ENCODE measurements at regions not wholly inside any gene's neighbourhood (a gene's known extent, or its start where the extent isn't known, plus 50 kb on each side); places are given as distances from the start of the nearest gene placed in this dataset.
"Not testable (repeated sequence)": the region's sequence is repeated elsewhere in the genome, so short reads cannot be mapped to it uniquely, and the experiment has no call there.

DNA sequence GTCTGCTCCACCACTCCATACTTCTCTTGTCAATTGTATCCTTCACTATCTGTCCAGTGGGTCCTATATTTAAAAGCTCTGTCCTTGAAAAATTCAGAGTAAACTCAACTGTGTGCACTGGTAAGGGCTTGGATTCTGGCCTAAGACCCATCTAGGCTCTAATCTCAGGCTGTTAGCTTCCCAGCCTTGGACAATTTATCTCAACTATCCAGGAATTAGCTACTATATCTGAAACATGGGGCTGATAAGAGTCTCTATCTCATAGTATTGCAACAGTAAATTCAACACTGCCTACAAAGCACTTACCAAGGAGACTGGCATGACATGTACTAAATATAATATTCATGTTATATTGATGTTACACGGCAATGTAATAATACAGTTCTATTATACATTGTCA, 303.4 kb downstream of the XPNPEP1 start:
- Histone ChIP-seq H3K4me3 (replicated peaks; ENCODE audit: low read depth, low read length) (no peak overlapping the region), H3K36me3 (ENCODE audit: control insufficient read depth, insufficient read depth, low read length) (no peaks in the 10 kb centered on the region), H3K27me3 (replicated peaks; ENCODE audit: control insufficient read depth, insufficient read depth, low read length) (no peaks in the 10 kb centered on the region)
- no peak for TF ChIP-seq CTCF (IDR thresholded peaks at IDR 0.05; ENCODE audit: insufficient read depth, low read length, poor library complexity, severe bottlenecking)
- no peak for DNase-seq (ENCODE audit: extremely low read depth, insufficient read length)

DNA sequence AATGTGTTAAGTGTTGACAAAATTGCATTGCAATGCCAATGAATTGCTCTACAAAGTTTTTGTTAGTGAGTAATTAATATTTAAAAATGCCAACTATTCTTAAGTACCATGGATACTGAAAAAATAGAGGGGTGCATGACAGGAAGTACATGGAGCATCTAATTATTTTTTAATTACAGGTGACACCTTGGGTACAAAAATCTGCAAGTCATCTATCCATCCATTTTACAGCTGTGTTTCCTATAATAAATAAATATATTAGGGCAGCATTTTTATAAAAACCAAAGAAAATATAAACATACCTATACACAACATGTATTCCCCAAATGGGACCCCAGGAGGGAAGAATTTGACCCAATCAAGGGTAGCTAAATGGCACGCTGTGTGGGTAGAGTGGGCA, 304.6 kb downstream of the XPNPEP1 start:
- no peaks in the 10 kb centered on the region for H3K36me3 ChIP-seq (ENCODE audit: control insufficient read depth, insufficient read depth, low read length)
- no peak overlapping the region for H3K4me3 ChIP-seq (replicated peaks; ENCODE audit: low read depth, low read length)
- no peak for TF ChIP-seq CTCF (IDR thresholded peaks at IDR 0.05; ENCODE audit: insufficient read depth, low read length, poor library complexity, severe bottlenecking)
- no peak for DNase-seq (ENCODE audit: extremely low read depth, insufficient read length)
- H3K27me3 ChIP-seq (replicated peaks; ENCODE audit: control insufficient read depth, insufficient read depth, low read length) = no peaks in the 10 kb centered on the region

DNA sequence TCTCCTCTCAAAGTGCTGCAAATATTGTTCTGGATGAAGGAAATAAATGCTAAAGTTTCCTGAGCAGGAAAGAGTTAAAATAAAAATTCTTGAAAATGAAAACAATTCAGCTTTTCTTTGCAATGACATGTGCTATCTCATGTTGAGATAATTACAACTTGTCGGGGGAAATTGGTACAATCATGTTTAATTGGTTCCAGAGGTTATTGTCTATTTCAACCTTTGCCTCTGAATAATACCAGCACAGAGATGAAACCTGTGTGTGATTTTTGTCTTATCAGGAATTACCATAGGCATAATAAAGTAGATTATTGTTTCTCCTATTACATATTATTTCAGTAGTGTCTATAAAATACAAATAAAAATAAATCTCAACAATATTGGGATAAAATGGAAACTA, 305.0 kb downstream of the XPNPEP1 start:
- no peak overlapping the region for H3K4me3 ChIP-seq (replicated peaks; ENCODE audit: low read depth, low read length)
- H3K36me3 ChIP-seq (ENCODE audit: control insufficient read depth, insufficient read depth, low read length) = no peaks in the 10 kb centered on the region
- no peaks in the 10 kb centered on the region for H3K27me3 ChIP-seq (replicated peaks; ENCODE audit: control insufficient read depth, insufficient read depth, low read length)
- DNase-seq (ENCODE audit: extremely low read depth, insufficient read length) = no peak
- no peak for TF ChIP-seq CTCF (IDR thresholded peaks at IDR 0.05; ENCODE audit: insufficient read depth, low read length, poor library complexity, severe bottlenecking)

- no peak for DNase-seq (ENCODE audit: extremely low read depth, insufficient read length)
- Histone ChIP-seq H3K36me3 (ENCODE audit: control insufficient read depth, insufficient read depth, low read length) (no peaks in the 10 kb centered on the region), H3K27me3 (replicated peaks; ENCODE audit: control insufficient read depth, insufficient read depth, low read length) (no peaks in the 10 kb centered on the region), H3K4me3 (replicated peaks; ENCODE audit: low read depth, low read length) (no peak overlapping the region)
- no peak for TF ChIP-seq CTCF (IDR thresholded peaks at IDR 0.05; ENCODE audit: insufficient read depth, low read length, poor library complexity, severe bottlenecking)
Measured at GRCh38 chr10:109616359-109616980, 306.8 kb downstream of the XPNPEP1 start.

GRCh38 chr10:109595356-109595755, 328.0 kb downstream of the XPNPEP1 start:
- H3K27me3 ChIP-seq (replicated peaks; ENCODE audit: control insufficient read depth, insufficient read depth, low read length); H3K36me3 ChIP-seq (ENCODE audit: control insufficient read depth, insufficient read depth, low read length); DNase-seq (ENCODE audit: extremely low read depth, insufficient read length); H3K4me3 ChIP-seq (replicated peaks; ENCODE audit: low read depth, low read length): not testable (repeated sequence)

- TF ChIP-seq CTCF (IDR thresholded peaks at IDR 0.05; ENCODE audit: insufficient read depth, low read length, poor library complexity, severe bottlenecking) = no peak
- no peak for DNase-seq (ENCODE audit: extremely low read depth, insufficient read length)
- Histone ChIP-seq H3K27me3 (replicated peaks; ENCODE audit: control insufficient read depth, insufficient read depth, low read length) (no peaks in the 10 kb centered on the region), H3K4me3 (replicated peaks; ENCODE audit: low read depth, low read length) (no peak overlapping the region), H3K36me3 (ENCODE audit: control insufficient read depth, insufficient read depth, low read length) (no peaks in the 10 kb centered on the region)
Measured at GRCh38 chr10:109593682-109594081, 329.6 kb downstream of the XPNPEP1 start.

Measured in GM06990 (cell line).